ENCODE measurements at regions not wholly inside any gene's neighbourhood (a gene's known extent, or its start where the extent isn't known, plus 50 kb on each side); places are given as distances from the start of the nearest gene placed in this dataset.

DNA sequence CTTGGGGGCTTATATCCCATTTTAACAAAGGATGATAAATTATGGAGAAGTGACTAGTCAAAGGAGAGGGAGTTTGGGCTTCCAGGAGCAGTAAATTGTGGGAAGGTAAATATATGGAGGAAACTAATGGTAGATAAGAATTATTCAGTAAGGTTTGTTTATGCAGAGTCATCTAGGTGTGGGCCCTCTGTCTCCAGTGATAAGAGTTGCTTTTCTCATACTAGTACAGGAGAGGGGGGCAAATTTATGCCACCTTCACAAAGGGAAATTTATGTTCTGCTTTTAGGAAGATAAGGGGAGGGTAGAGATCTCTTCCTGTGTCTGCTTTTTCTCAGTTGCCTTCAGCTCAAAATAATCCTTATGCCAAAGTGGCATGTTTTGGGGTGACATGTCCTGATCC lies 383.7 kb upstream of the PPP2R3A start:
- TF ChIP-seq, protein P1, sequence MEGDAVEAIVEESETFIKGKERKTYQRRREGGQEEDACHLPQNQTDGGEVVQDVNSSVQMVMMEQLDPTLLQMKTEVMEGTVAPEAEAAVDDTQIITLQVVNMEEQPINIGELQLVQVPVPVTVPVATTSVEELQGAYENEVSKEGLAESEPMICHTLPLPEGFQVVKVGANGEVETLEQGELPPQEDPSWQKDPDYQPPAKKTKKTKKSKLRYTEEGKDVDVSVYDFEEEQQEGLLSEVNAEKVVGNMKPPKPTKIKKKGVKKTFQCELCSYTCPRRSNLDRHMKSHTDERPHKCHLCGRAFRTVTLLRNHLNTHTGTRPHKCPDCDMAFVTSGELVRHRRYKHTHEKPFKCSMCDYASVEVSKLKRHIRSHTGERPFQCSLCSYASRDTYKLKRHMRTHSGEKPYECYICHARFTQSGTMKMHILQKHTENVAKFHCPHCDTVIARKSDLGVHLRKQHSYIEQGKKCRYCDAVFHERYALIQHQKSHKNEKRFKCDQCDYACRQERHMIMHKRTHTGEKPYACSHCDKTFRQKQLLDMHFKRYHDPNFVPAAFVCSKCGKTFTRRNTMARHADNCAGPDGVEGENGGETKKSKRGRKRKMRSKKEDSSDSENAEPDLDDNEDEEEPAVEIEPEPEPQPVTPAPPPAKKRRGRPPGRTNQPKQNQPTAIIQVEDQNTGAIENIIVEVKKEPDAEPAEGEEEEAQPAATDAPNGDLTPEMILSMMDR (conservative IDR thresholded peaks at IDR 0.05 in 1 of 2, IDR thresholded peaks at IDR 0.05 in 1 of 2; ENCODE audit: low read depth in 1 of 2, low read length in 2 of 2), result no peak
- TF ChIP-seq EZH2 (IDR thresholded peaks at IDR 0.05; ENCODE audit: low read length, missing control alignments), result no peak
- Histone ChIP-seq H3K9me3 (ENCODE audit: control insufficient read depth, insufficient read depth, low read depth, low read length) (no peaks in the 10 kb centered on the region), H3K4me1 (ENCODE audit: control insufficient read depth, extremely low read depth, insufficient read depth, low read length) (no peaks in the 10 kb centered on the region), H3K4me3 (replicated peaks in 1 of 4; ENCODE audit: control extremely low read depth in 1 of 4, insufficient read depth in 1 of 4, low read depth in 3 of 4, low read length in 4 of 4) (no peak overlapping the region), H4K20me1 (ENCODE audit: control insufficient read depth, extremely low read depth, insufficient read depth, low read length) (no peaks in the 10 kb centered on the region), H2AFZ (ENCODE audit: low read length) (no peak overlapping the region), H3K4me2 (ENCODE audit: extremely low read depth, insufficient read depth, low read length) (no peak overlapping the region), H3K27ac (ENCODE audit: insufficient read depth, low read length) (no peak overlapping the region), H3K79me2 (ENCODE audit: control insufficient read depth, insufficient read depth, low read length) (no peaks in the 10 kb centered on the region), H3K9ac (ENCODE audit: insufficient read depth, low read length) (no peak overlapping the region), H3K36me3 (ENCODE audit: control insufficient read depth, insufficient read depth, low read length) (no peaks in the 10 kb centered on the region), H3K27me3 (ENCODE audit: control insufficient read depth, insufficient read depth, low read length) (no peaks in the 10 kb centered on the region)
- DNase-seq (ENCODE audit: low read depth in 2 of 2), result no peak

DNA sequence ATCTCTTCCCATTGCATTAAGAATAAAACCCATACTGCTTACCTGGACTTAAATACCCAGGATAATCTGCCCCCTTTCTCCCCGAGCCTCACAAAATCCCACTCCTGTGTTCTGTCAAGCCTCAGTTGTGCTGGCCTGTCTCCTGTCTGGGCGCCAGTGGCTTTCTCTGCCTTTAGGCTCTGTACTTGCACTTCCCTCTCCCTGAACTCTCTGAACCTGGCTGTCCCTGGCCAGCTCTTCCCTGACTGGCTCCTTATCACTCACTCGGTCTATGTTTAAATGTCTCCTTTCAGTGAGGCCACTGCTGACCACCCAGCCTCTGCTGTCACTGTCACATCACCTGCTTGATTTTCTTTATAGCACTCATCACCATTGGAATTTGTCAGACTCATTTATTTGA lies 382.7 kb upstream of the PPP2R3A start:
- Histone ChIP-seq H3K9me3 (ENCODE audit: control insufficient read depth, insufficient read depth, low read depth, low read length) (no peaks in the 10 kb centered on the region), H3K4me1 (ENCODE audit: control insufficient read depth, extremely low read depth, insufficient read depth, low read length) (no peaks in the 10 kb centered on the region), H3K9ac (ENCODE audit: insufficient read depth, low read length) (no peak overlapping the region), H3K4me2 (ENCODE audit: extremely low read depth, insufficient read depth, low read length) (no peak overlapping the region), H3K27me3 (ENCODE audit: control insufficient read depth, insufficient read depth, low read length) (no peaks in the 10 kb centered on the region), H3K27ac (ENCODE audit: insufficient read depth, low read length) (no peak overlapping the region), H3K4me3 (replicated peaks in 1 of 4; ENCODE audit: control extremely low read depth in 1 of 4, insufficient read depth in 1 of 4, low read depth in 3 of 4, low read length in 4 of 4) (no peak overlapping the region), H4K20me1 (ENCODE audit: control insufficient read depth, extremely low read depth, insufficient read depth, low read length) (no peaks in the 10 kb centered on the region), H3K79me2 (ENCODE audit: control insufficient read depth, insufficient read depth, low read length) (no peaks in the 10 kb centered on the region), H2AFZ (ENCODE audit: low read length) (no peak overlapping the region), H3K36me3 (ENCODE audit: control insufficient read depth, insufficient read depth, low read length) (no peaks in the 10 kb centered on the region)
- TF ChIP-seq EZH2 (IDR thresholded peaks at IDR 0.05; ENCODE audit: low read length, missing control alignments), result no peak
- TF ChIP-seq, protein P1 (conservative IDR thresholded peaks at IDR 0.05 in 1 of 2, IDR thresholded peaks at IDR 0.05 in 1 of 2; ENCODE audit: low read depth in 1 of 2, low read length in 2 of 2), result no peak
- no peak for DNase-seq (ENCODE audit: low read depth in 2 of 2)

DNA sequence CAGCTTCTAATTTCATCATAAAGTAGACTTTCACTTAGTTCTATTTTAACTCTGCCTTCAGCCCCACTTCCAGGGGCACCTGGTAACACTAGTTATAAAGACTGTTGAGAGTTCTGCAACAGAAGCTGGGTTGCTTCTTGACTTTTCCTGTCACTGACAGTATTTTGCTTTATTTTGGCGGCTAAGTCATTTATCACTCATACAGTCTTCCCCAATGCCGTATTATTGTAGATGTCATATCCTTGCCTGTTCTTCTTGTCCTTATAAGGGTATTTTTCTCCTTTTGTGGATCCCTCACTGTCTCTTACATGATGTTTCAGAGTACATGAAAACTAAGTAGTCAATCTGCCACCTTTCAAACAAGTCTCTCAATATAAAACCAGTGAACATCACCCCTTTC lies 369.0 kb upstream of the PPP2R3A start:
- H3K36me3 ChIP-seq (ENCODE audit: control insufficient read depth, insufficient read depth, low read length), result no peaks in the 10 kb centered on the region
- H3K4me2 ChIP-seq (ENCODE audit: extremely low read depth, insufficient read depth, low read length), result no peak overlapping the region
- H3K79me2 ChIP-seq (ENCODE audit: control insufficient read depth, insufficient read depth, low read length), result no peaks in the 10 kb centered on the region
- TF ChIP-seq EZH2 (IDR thresholded peaks at IDR 0.05; ENCODE audit: low read length, missing control alignments), result no peak
- TF ChIP-seq, protein P1 (conservative IDR thresholded peaks at IDR 0.05 in 1 of 2, IDR thresholded peaks at IDR 0.05 in 1 of 2; ENCODE audit: low read depth in 1 of 2, low read length in 2 of 2), result no peak
- no peak overlapping the region for H3K9ac ChIP-seq (ENCODE audit: insufficient read depth, low read length)
- no peaks in the 10 kb centered on the region for H3K27me3 ChIP-seq (ENCODE audit: control insufficient read depth, insufficient read depth, low read length)
- no peak overlapping the region for H2AFZ ChIP-seq (ENCODE audit: low read length)
- H4K20me1 ChIP-seq (ENCODE audit: control insufficient read depth, extremely low read depth, insufficient read depth, low read length), result no peaks in the 10 kb centered on the region
- no peak overlapping the region for H3K27ac ChIP-seq (ENCODE audit: insufficient read depth, low read length)
- H3K9me3 ChIP-seq (ENCODE audit: control insufficient read depth, insufficient read depth, low read depth, low read length), result no peaks in the 10 kb centered on the region
- no peaks in the 10 kb centered on the region for H3K4me1 ChIP-seq (ENCODE audit: control insufficient read depth, extremely low read depth, insufficient read depth, low read length)
- no peak overlapping the region for H3K4me3 ChIP-seq (replicated peaks in 1 of 4; ENCODE audit: control extremely low read depth in 1 of 4, insufficient read depth in 1 of 4, low read depth in 3 of 4, low read length in 4 of 4)
- DNase-seq (ENCODE audit: low read depth in 2 of 2), result no peak
